Prostate gland (tissue), 2 donors: ENCODE measurements at regions not wholly inside any gene's neighbourhood (a gene's known extent, or its start where the extent isn't known, plus 50 kb on each side); places are given as distances from the start of the nearest gene placed in this dataset.

Experiments
- DNase-seq: peaks from one replicate; pipeline ENCODE4 v3.0.0-alpha.2; 2019; ENCODE audit warnings: low spot score
- H3K27ac ChIP-seq, 2 donors: fragments of 200-600 bp; sonication (generic); 2 replicates each; pipeline ENCODE4 v1.5.1; 2017 to 2019
- H3K27me3 ChIP-seq: fragments of 200-600 bp; sonication (generic); replicated peaks from 2 replicates; pipeline ENCODE4 v1.5.1; 2019; ENCODE audit not compliant: insufficient read depth
- H3K36me3 ChIP-seq, 2 donors: fragments of 200-600 bp; sonication (generic); 1 replicate in 1 of 2; 2 replicates in 1 of 2; pipeline versions ENCODE4 v1.5.1 to v1.8.1; 2017 to 2019
- H3K4me1 ChIP-seq: fragments of 200-600 bp; sonication (generic); replicated peaks from 2 replicates; pipeline ENCODE4 v1.5.1; 2019
- H3K4me3 ChIP-seq, 2 donors: fragments of 200-600 bp; sonication (generic); 2 replicates each; pipeline ENCODE4 v1.5.1; 2017 to 2019
- H3K9me3 ChIP-seq: fragments of 200-600 bp; sonication (generic); 2 replicates; pipeline ENCODE4 v1.5.1; 2017
- POLR2A ChIP-seq: fragments of 450-650 bp; IDR thresholded peaks from one replicate; pipeline ENCODE4 v1.6.1; 2016; ENCODE audit warnings: antibody characterized with exemption, mild to moderate bottlenecking
- POLR2AphosphoS5 ChIP-seq: sonication (generic); formaldehyde crosslinking; IDR thresholded peaks from one replicate; pipeline ENCODE4 v1.6.1; 2017; ENCODE audit warnings: antibody characterized with exemption
- WGBS: methylation state at CpG from one replicate; pipeline ENCODE4 v1.1.5; 2018; 5-methylcytosine and 5-hydroxymethylcytosine counted together
- intact Hi-C: fragments of 100-400 bp; cut with DNase I; formaldehyde crosslinking; loops from one replicate; pipeline ENCODE4 v1.14.2; 2022
- TF ChIP-seq, protein P1 (sequence below), 4 experiments: fragments of 200-600 bp in 2 of 4; fragments of 450-650 bp in 2 of 4; sonication (generic) in 2 of 4; IDR thresholded peaks; 1 replicate in 3 of 4; 2 replicates in 1 of 4; pipeline ENCODE4 v1.5.1; 2016 to 2019; ENCODE audit warnings: antibody characterized with exemption in 4 of 4, mild to moderate bottlenecking in 2 of 4, moderate library complexity in 2 of 4

DNA sequence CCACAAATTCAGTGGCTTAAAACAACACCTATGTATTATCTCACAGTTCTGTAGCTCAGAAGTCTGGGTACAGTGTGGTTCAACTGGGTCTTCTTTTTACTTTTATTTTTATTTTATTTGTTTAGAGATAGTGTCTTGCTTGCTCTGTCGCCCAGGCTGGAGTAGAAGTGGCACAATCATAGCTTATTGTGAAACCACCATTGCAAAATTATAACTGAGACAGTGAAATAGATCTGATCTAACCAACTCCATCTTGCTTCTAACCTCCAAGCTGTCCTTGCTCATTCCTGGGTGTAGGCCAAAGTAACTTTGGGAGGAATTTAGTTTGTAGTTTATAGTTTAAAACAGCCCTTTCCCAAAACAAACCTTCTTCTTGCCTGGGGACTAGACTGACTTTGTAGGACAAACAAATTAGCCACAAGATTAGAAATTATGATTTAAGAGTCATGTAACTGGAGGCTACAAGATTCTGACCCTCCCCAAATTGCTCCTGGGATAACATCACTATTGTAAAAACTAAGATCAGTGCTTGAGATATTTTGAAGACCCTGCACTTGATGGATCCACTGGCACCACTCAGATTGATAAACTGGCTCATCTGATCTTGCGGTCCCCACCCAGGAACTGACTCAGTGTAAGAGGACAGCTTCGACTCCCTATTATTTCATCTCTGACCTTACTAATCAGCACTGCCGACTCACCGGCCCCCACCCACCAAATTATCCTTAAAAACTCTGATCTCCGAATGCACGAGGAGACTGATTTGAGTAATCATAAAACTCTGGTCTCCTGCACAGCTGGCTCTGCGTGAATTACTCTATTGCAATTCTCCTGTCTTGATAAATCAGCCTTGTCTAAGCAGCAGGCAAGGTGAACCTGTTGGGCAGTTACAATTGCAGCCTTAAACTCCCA is 193.4 kb upstream of the CDYL start:
- intact Hi-C loops = no loop called here
- no peak for DNase-seq
- WGBS = 79% methylated on average over 8 of the region's 8 CpGs

DNA sequence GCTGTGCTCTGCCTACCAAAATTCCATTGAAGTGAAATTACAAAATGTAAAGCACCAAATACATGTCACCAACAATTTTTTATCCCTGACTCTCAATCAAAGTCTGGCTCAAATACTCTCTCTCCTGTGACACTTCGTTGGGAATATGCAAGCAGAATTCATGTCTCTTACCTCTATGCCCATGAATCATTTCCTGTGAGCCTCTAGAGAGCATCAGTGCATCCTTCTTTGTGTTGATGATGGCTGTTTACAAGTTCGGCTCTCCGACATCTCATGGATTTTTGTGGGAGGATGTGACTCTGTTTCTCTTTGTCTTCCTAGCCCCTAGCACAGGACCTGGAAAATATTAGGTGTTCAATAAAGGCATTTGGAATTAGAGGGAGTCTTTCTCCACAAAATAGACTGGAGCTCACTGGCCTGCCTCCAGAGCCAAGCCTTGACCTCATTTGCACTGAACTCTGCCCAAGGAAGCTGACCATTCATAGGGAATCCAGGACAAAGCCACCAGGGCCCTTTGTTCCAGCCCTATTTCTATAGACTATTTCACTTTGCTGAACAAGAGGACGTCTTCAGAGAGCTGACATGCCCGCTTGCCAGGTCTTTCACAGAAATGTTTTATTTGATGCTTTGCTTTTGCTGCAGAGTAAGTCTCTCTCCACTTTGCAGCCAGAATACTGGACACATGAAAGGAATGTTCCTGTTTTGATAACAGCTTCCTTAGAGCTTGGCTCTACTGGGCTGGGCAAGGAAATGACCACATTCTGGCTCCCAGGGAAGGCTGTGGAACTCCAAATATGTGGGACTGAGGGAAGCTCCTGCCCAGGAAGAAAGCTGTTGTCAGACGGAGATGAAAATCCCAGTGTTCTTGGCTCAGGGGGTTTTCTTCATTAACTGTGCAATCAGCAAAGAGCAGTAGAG is 194.5 kb upstream of the CDYL start:
- H3K9me3 ChIP-seq = no peaks in the 10 kb centered on the region
- H3K36me3 ChIP-seq = no peaks in the 10 kb centered on the region
- TF ChIP-seq, protein P1, sequence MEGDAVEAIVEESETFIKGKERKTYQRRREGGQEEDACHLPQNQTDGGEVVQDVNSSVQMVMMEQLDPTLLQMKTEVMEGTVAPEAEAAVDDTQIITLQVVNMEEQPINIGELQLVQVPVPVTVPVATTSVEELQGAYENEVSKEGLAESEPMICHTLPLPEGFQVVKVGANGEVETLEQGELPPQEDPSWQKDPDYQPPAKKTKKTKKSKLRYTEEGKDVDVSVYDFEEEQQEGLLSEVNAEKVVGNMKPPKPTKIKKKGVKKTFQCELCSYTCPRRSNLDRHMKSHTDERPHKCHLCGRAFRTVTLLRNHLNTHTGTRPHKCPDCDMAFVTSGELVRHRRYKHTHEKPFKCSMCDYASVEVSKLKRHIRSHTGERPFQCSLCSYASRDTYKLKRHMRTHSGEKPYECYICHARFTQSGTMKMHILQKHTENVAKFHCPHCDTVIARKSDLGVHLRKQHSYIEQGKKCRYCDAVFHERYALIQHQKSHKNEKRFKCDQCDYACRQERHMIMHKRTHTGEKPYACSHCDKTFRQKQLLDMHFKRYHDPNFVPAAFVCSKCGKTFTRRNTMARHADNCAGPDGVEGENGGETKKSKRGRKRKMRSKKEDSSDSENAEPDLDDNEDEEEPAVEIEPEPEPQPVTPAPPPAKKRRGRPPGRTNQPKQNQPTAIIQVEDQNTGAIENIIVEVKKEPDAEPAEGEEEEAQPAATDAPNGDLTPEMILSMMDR (IDR thresholded peaks at IDR 0.05) = no peak
- TF ChIP-seq POLR2A (no peak), POLR2AphosphoS5 (no peak)
- intact Hi-C loops = no loop called here
- no peaks in the 10 kb centered on the region for H3K27me3 ChIP-seq
- H3K27ac ChIP-seq = no peak overlapping the region
- WGBS = 71% methylated on average over 6 of the region's 6 CpGs
- H3K4me1 ChIP-seq = peaks cover 2% of the 10 kb centered on the region
- no peak overlapping the region for H3K4me3 ChIP-seq
- DNase-seq = no peak

More for the DNA sequence above, 193.4 kb upstream of the CDYL start:
- Histone ChIP-seq H3K4me3 (no peak overlapping the region), H3K36me3 (no peaks in the 10 kb centered on the region), H3K9me3 (no peaks in the 10 kb centered on the region), H3K4me1 (peaks cover 1% of the 10 kb centered on the region), H3K27ac (no peak overlapping the region), H3K27me3 (no peaks in the 10 kb centered on the region)
- TF ChIP-seq, protein P1 (IDR thresholded peaks at IDR 0.05) = no peak
- TF ChIP-seq POLR2AphosphoS5 (no peak), POLR2A (no peak)

DNA sequence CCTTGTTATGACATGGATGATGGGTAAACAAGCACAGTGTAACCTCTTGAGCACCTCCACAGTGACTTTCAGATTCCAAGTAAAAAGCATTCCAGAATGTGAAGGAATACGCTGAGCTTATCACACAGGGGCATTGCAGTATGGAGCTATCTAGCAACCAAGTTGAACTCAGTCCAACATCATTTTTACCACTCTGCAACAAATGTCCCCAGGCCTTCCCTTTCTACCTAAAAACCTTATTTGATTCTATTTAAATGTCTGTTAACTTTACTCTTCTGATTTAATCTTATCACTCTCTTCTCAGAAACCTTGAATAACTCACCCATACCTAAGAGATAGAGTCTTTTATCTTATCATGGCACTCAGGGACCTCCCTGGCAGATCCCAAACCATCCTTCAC is 195.8 kb upstream of the CDYL start:
- TF ChIP-seq POLR2A (no peak), POLR2AphosphoS5 (no peak)
- TF ChIP-seq, protein P1 (IDR thresholded peaks at IDR 0.05) = no peak
- Histone ChIP-seq H3K27ac (no peak overlapping the region), H3K4me3 (no peak overlapping the region), H3K36me3 (no peaks in the 10 kb centered on the region), H3K27me3 (no peaks in the 10 kb centered on the region), H3K4me1 (peaks cover 2% of the 10 kb centered on the region), H3K9me3 (no peaks in the 10 kb centered on the region)
- DNase-seq = no peak
- 88% methylated on average over 1 of the region's 1 CpG for WGBS
- intact Hi-C loops = no loop called here

- no peak overlapping the region for H3K27ac ChIP-seq
- H3K4me3 ChIP-seq = no peak overlapping the region
- intact Hi-C loops = no loop called here
- WGBS = 9% methylated on average over 2 of the region's 2 CpGs
- H3K4me1 ChIP-seq = peaks cover 2% of the 10 kb centered on the region
- TF ChIP-seq POLR2AphosphoS5 (peak; percentile 88), POLR2A (no peak)
- H3K36me3 ChIP-seq = no peaks in the 10 kb centered on the region
- DNase-seq = peak; percentile 53
- H3K27me3 ChIP-seq = no peaks in the 10 kb centered on the region
- no peaks in the 10 kb centered on the region for H3K9me3 ChIP-seq
These were observed 198.8 kb upstream of the CDYL start for GRCh38 chr6:4577406-4577805.

- Histone ChIP-seq H3K4me1 (peaks cover 2% of the 10 kb centered on the region), H3K36me3 (no peaks in the 10 kb centered on the region), H3K9me3 (no peaks in the 10 kb centered on the region), H3K27me3 (no peaks in the 10 kb centered on the region), H3K4me3 (no peak overlapping the region), H3K27ac (no peak overlapping the region)
- TF ChIP-seq POLR2AphosphoS5 (no peak), POLR2A (no peak)
- TF ChIP-seq, protein P1 (IDR thresholded peaks at IDR 0.05) = no peak
- 91% methylated on average over 5 of the region's 5 CpGs for WGBS
- no peak for DNase-seq
- intact Hi-C loops = no loop called here
These were observed 200.5 kb upstream of the CDYL start for GRCh38 chr6:4575714-4576113.
